T-helper 1 cell (primary cell): ENCODE measurements at regions not wholly inside any gene's neighbourhood (a gene's known extent, or its start where the extent isn't known, plus 50 kb on each side); places are given as distances from the start of the nearest gene placed in this dataset.

ENCODE experiments used
- DNase-seq, 5 donors: peaks; one replicate each; pipeline ENCODE4 v3.0.0-alpha.2; 2012 to 2020

- no peak for DNase-seq
These were observed 131.8 kb upstream of the HABP2 start for GRCh38 chr10:113420733-113421675.

- no peak for DNase-seq
These were observed 130.5 kb upstream of the HABP2 start for GRCh38 chr10:113422371-113422770.

GRCh38 chr10:113423981-113424721, 128.7 kb upstream of the HABP2 start:
- DNase-seq = no peak

GRCh38 chr10:113425008-113425407, 127.8 kb upstream of the HABP2 start:
- no peak for DNase-seq

GRCh38 chr10:113425541-113425951, 127.3 kb upstream of the HABP2 start:
- no peak for DNase-seq

GRCh38 chr10:113426181-113426877, 126.5 kb upstream of the HABP2 start:
- no peak for DNase-seq

GRCh38 chr10:113427236-113427735, 125.6 kb upstream of the HABP2 start:
- DNase-seq = no peak

GRCh38 chr10:113427811-113428558, 124.9 kb upstream of the HABP2 start:
- no peak for DNase-seq

- DNase-seq = no peak
These were observed 122.0 kb upstream of the HABP2 start for GRCh38 chr10:113430634-113431397.

- DNase-seq = no peak
These were observed 121.3 kb upstream of the HABP2 start for GRCh38 chr10:113431398-113432160.

GRCh38 chr10:113433711-113434110, 119.1 kb upstream of the HABP2 start:
- DNase-seq = no peak

- DNase-seq = no peak
These were observed 118.5 kb upstream of the HABP2 start for GRCh38 chr10:113434315-113434714.

GRCh38 chr10:113434950-113435349, 117.9 kb upstream of the HABP2 start:
- no peak for DNase-seq

GRCh38 chr10:113435881-113436280, 117.0 kb upstream of the HABP2 start:
- no peak for DNase-seq

GRCh38 chr10:113436851-113437250, 116.0 kb upstream of the HABP2 start:
- DNase-seq = no peak

GRCh38 chr10:113438652-113439051, 114.2 kb upstream of the HABP2 start:
- no peak for DNase-seq

- DNase-seq = no peak
These were observed 111.6 kb upstream of the HABP2 start for GRCh38 chr10:113441220-113441619.

- DNase-seq = no peak
These were observed 111.1 kb upstream of the HABP2 start for GRCh38 chr10:113441686-113442270.

GRCh38 chr10:113442336-113442735, 110.5 kb upstream of the HABP2 start:
- no peak for DNase-seq
